Activated CD4-positive, alpha-beta T cell treated with anti-CD3 and anti-CD28 coated beads for 36 hours (primary cell): ENCODE measurements at regions not wholly inside any gene's neighbourhood (a gene's known extent, or its start where the extent isn't known, plus 50 kb on each side); places are given as distances from the start of the nearest gene placed in this dataset.
"Not testable (repeated sequence)": the region's sequence is repeated elsewhere in the genome, so short reads cannot be mapped to it uniquely, and the experiment has no call there.

Experiments
- ATAC-seq: fragments of 200-7000 bp; cut with Tn5 transposase; one replicate; pipeline ENCODE4 v1.10.0; 2021; ENCODE audit warnings: mild to moderate bottlenecking, moderate library complexity
- CTCF ChIA-PET: fragments of 350-600 bp; sonication (Branson Sonifier 250); formaldehyde crosslinking; loops from one replicate; lab custom pipeline; 2021; ENCODE audit warnings: antibody characterized with exemption; lab: Charles Lee
- POLR2A ChIA-PET: fragments of 350-600 bp; sonication (Branson Sonifier 250); formaldehyde crosslinking; loops from one replicate; lab custom pipeline; 2021; ENCODE audit warnings: antibody characterized with exemption, inconsistent platforms; lab: Charles Lee
- DNase-seq: peaks from one replicate; pipeline ENCODE4 v3.0.0-alpha.2; 2020
- H3K27ac Mint-ChIP-seq: one replicate; pipeline ENCODE4 v1.8.0; 2021; ENCODE audit warnings: mixed read lengths
- H3K27me3 Mint-ChIP-seq: one replicate; pipeline ENCODE4 v1.8.0; 2021; ENCODE audit warnings: mixed read lengths
- H3K36me3 Mint-ChIP-seq: one replicate; pipeline ENCODE4 v1.8.0; 2021; ENCODE audit warnings: low read depth, mixed read lengths
- H3K4me1 Mint-ChIP-seq: one replicate; pipeline ENCODE4 v1.8.0; 2021; ENCODE audit warnings: mixed read lengths
- H3K4me3 Mint-ChIP-seq: one replicate; pipeline ENCODE4 v1.8.0; 2021; ENCODE audit warnings: mild to moderate bottlenecking, moderate library complexity, mixed read lengths
- H3K9me3 Mint-ChIP-seq: one replicate; pipeline ENCODE4 v1.8.0; 2021; ENCODE audit warnings: low read depth, mixed read lengths
- intact Hi-C, 2 experiments: fragments of 100-400 bp; cut with DNase I in 1 of 2; cut with micrococcal nuclease in 1 of 2; formaldehyde crosslinking; loops; one replicate each; pipeline versions ENCODE4 v1.14.2 to v1.15.1; 2022 to 2024; cut with DNase I, micrococcal nuclease

DNA sequence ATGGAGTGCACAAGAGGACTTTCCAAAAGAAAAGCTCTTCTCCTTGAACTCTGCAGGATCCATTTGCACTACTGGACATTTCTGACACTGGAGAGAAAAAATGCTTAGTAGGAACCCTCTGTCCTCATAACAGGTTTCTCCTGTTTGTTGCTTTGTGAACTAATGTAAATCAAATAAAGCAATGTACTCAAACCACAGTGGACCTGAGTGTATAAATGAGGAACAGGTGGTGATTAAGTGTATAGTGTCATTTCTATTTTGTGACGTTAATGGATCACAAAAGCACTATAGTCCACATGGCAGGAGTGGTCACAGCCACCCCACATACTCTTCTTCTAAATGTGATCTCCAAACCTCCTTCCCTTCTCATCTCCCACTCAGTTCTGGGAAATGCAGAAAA lies 268.4 kb upstream of the DUSP10 start:
- Mint-ChIP-seq H3K27me3 (peaks cover 3% of the 10 kb centered on the region), H3K9me3 (no peaks in the 10 kb centered on the region), H3K4me1 (no peaks in the 10 kb centered on the region), H3K36me3 (no peaks in the 10 kb centered on the region), H3K4me3 (no peak overlapping the region), H3K27ac (no peak overlapping the region)
- ChIA-PET POLR2A (no interaction called here), CTCF (interaction anchor here (1.0 to 1.6 kb wide), 4 partner anchors 17 to 466 kb away, joined by 3 to 7 read pairs (median 4); no protein-coding TSS in a partner anchor)
- intact Hi-C loops: no loop called here
- no peak for ATAC-seq
- DNase-seq: no peak

GRCh38 chr1:222009105-222009730 lies 267.3 kb upstream of the DUSP10 start:
- intact Hi-C loops: loop anchor here (2.0 to 5.0 kb wide), 3 partner anchors 267 to 530 kb away; partner anchors contain the start of gene DUSP10 (in 2 of the 2)
- no peak overlapping the region for H3K27ac Mint-ChIP-seq
- no peaks in the 10 kb centered on the region for H3K36me3 Mint-ChIP-seq
- ChIA-PET POLR2A (interaction anchor here (0.6 kb wide), 1 partner anchor 297 kb away, joined by 9 read pairs; no protein-coding TSS in a partner anchor), CTCF (interaction anchor here (0.5 to 1.6 kb wide), 8 partner anchors 16 to 582 kb away, joined by 3 to 7 read pairs (median 4); no protein-coding TSS in a partner anchor)
- no peak overlapping the region for H3K4me3 Mint-ChIP-seq
- ATAC-seq: peak; percentile 71
- no peaks in the 10 kb centered on the region for H3K9me3 Mint-ChIP-seq
- H3K4me1 Mint-ChIP-seq: no peaks in the 10 kb centered on the region
- DNase-seq: peak; percentile 47
- H3K27me3 Mint-ChIP-seq: peaks cover 7% of the 10 kb centered on the region

DNA sequence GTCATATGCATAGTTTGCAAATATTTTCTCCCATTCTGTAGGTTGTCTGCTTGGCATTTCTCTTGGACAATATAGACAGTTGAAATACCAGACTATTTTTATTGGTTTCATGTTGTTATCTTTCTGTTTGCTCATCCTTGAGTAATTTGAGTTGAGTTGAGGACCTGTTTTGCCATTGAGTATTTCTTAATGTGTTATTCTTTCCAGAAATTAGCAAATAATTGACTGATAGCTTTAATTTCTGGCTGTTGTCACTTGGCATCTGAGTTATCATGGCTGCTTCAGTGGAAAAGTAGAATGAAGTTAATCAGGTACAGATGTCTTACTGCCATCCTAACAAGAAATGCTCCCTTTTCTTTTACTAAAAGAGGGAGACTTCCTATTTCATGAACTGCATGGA lies 264.8 kb upstream of the DUSP10 start:
- intact Hi-C loops: loop anchor here (5.0 kb wide), 1 partner anchor 264 kb away; the partner anchor contains the start of gene DUSP10 (in 2 of the 2)
- Mint-ChIP-seq H3K4me1 (no peaks in the 10 kb centered on the region), H3K36me3 (no peaks in the 10 kb centered on the region), H3K27me3 (peaks cover 4% of the 10 kb centered on the region), H3K4me3 (no peak overlapping the region), H3K9me3 (no peaks in the 10 kb centered on the region), H3K27ac (no peak overlapping the region)
- ATAC-seq (no peak), DNase-seq (no peak)
- POLR2A ChIA-PET: no interaction called here
- CTCF ChIA-PET: no interaction called here

GRCh38 chr1:222004784-222005183 lies 262.9 kb upstream of the DUSP10 start:
- ChIA-PET POLR2A (no interaction called here), CTCF (no interaction called here)
- DNase-seq (no peak), ATAC-seq (no peak)
- no peaks in the 10 kb centered on the region for H3K36me3 Mint-ChIP-seq
- no peak overlapping the region for H3K4me3 Mint-ChIP-seq
- H3K27me3 Mint-ChIP-seq: peaks cover 4% of the 10 kb centered on the region
- H3K4me1 Mint-ChIP-seq: no peaks in the 10 kb centered on the region
- no peak overlapping the region for H3K27ac Mint-ChIP-seq
- intact Hi-C loops: loop anchor here (5.0 kb wide), 1 partner anchor 262 kb away; the partner anchor contains the start of gene DUSP10 (in 2 of the 2)
- H3K9me3 Mint-ChIP-seq: no peaks in the 10 kb centered on the region

GRCh38 chr1:222004034-222004433 lies 262.1 kb upstream of the DUSP10 start:
- ATAC-seq (no peak), DNase-seq (no peak)
- Mint-ChIP-seq H3K4me1 (no peaks in the 10 kb centered on the region), H3K4me3 (no peak overlapping the region), H3K9me3 (no peaks in the 10 kb centered on the region), H3K27ac (no peak overlapping the region), H3K36me3 (no peaks in the 10 kb centered on the region), H3K27me3 (peaks cover 4% of the 10 kb centered on the region)
- intact Hi-C loops: no loop called here
- ChIA-PET POLR2A (no interaction called here), CTCF (interaction anchor here (0.6 to 1.0 kb wide), 2 partner anchors 10 to 153 kb away, joined by 3 to 5 read pairs; no protein-coding TSS in a partner anchor)

GRCh38 chr1:222002503-222002902 lies 260.6 kb upstream of the DUSP10 start:
- peaks cover 4% of the 10 kb centered on the region for H3K27me3 Mint-ChIP-seq
- intact Hi-C loops: no loop called here
- ChIA-PET CTCF (no interaction called here), POLR2A (no interaction called here)
- ATAC-seq (peak; percentile 30), DNase-seq (no peak)
- H3K9me3 Mint-ChIP-seq: no peaks in the 10 kb centered on the region
- no peak overlapping the region for H3K27ac Mint-ChIP-seq
- no peak overlapping the region for H3K4me3 Mint-ChIP-seq
- H3K36me3 Mint-ChIP-seq: no peaks in the 10 kb centered on the region
- no peaks in the 10 kb centered on the region for H3K4me1 Mint-ChIP-seq

DNA sequence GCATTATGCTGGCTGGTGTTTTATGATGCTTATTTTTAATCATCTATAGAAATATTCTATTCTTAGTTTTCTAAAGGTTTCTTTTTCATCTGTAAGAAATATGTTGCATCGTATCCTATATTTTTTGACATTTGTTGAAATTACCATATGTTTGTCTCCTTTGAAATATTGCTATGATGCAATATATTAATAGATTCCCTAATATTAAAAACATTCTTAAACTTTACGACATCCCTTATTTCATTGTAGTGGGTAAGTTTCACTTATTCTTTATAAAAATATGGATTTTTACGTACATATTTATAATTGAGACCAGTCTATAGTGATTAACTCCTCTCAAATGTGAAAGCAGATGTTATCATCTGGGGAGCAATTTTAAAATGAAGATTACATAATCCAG lies 258.2 kb upstream of the DUSP10 start:
- DNase-seq: no peak
- peaks cover 4% of the 10 kb centered on the region for H3K27me3 Mint-ChIP-seq
- intact Hi-C loops: no loop called here

GRCh38 chr1:221998781-221999180 lies 256.9 kb upstream of the DUSP10 start:
- no peak overlapping the region for H3K27ac Mint-ChIP-seq
- CTCF ChIA-PET: interaction anchor here (0.7 kb wide), 1 partner anchor 325 kb away, joined by 5 read pairs; no protein-coding TSS in a partner anchor
- ATAC-seq (no peak), DNase-seq (no peak)
- POLR2A ChIA-PET: no interaction called here
- H3K9me3 Mint-ChIP-seq: no peaks in the 10 kb centered on the region
- H3K27me3 Mint-ChIP-seq: no peaks in the 10 kb centered on the region
- H3K36me3 Mint-ChIP-seq: no peaks in the 10 kb centered on the region
- no peak overlapping the region for H3K4me3 Mint-ChIP-seq
- H3K4me1 Mint-ChIP-seq: peaks cover 18% of the 10 kb centered on the region
- intact Hi-C loops: loop anchor here (10.0 kb wide), 2 partner anchors 224 to 456 kb away; no protein-coding TSS in a partner anchor

More for the DNA sequence above, 258.2 kb upstream of the DUSP10 start:
- no peaks in the 10 kb centered on the region for H3K9me3 Mint-ChIP-seq
- H3K27ac Mint-ChIP-seq: no peak overlapping the region
- ATAC-seq: no peak
- H3K4me1 Mint-ChIP-seq: peaks cover 4% of the 10 kb centered on the region
- POLR2A ChIA-PET: no interaction called here
- CTCF ChIA-PET: no interaction called here
- no peak overlapping the region for H3K4me3 Mint-ChIP-seq
- no peaks in the 10 kb centered on the region for H3K36me3 Mint-ChIP-seq

DNA sequence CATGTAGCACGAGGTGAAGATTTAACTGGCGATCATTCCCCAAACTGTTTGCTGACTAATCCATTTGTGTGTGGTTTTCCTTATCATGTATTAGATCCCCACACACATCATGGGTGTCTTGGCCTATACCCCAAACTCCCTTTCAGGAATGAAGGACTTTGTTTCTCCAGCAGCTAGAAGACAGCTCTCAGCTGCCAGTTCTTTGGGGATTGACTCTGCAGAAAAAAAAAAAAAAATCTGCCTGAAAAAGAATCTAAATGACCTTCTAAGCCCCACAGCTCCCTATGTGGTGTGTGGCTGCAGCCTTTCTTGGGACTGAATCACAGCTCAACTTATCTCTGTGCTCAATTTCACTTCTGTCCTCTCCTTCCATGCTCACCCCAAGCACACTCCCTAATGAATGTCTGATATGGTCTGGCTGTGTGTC lies 256.3 kb upstream of the DUSP10 start:
- Mint-ChIP-seq H3K36me3 (no peaks in the 10 kb centered on the region), H3K27me3 (no peaks in the 10 kb centered on the region), H3K9me3 (no peaks in the 10 kb centered on the region), H3K4me3 (no peak overlapping the region), H3K27ac (no peak overlapping the region), H3K4me1 (peaks cover 23% of the 10 kb centered on the region)
- ChIA-PET CTCF (interaction anchor here (0.7 kb wide), 1 partner anchor 325 kb away, joined by 5 read pairs; no protein-coding TSS in a partner anchor), POLR2A (no interaction called here)
- DNase-seq (no peak), ATAC-seq (no peak)
- intact Hi-C loops: loop anchor here (10.0 kb wide), 2 partner anchors 223 to 457 kb away; no protein-coding TSS in a partner anchor

- not testable (repeated sequence) for H3K36me3 Mint-ChIP-seq, ATAC-seq
Observed at GRCh38 chr1:221997012-221997411, 255.1 kb upstream of the DUSP10 start.

DNA sequence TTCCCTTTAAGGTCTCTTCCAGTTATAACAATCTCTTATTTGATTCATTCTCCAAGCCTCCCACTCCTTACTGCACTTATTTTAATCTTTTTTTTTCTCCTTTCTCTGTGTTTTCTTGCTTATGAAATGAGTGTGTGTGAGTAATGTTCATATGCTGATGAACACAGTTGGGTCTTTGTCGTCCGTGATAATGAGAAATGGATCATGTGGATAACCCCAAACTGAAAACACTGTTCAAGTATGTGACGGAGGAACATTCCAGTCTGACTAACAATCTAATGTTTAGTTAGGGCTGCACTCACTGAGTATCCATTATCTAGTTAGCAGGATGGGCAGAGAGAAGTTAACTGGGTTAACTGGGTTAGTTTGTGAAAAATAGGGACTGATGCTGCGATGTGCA lies 253.1 kb upstream of the DUSP10 start:
- Mint-ChIP-seq H3K27me3 (no peaks in the 10 kb centered on the region), H3K27ac (peak overlapping the region; percentile 89), H3K4me1 (peaks cover 32% of the 10 kb centered on the region), H3K36me3 (no peaks in the 10 kb centered on the region), H3K4me3 (no peak overlapping the region), H3K9me3 (no peaks in the 10 kb centered on the region)
- peak; percentile 55 for ATAC-seq
- CTCF ChIA-PET: no interaction called here
- intact Hi-C loops: loop anchor here (1.0 to 10.0 kb wide), 8 partner anchors 166 to 556 kb away; partner anchors contain the start of gene DUSP10 (in 1 of the 2)
- DNase-seq: no peak
- POLR2A ChIA-PET: no interaction called here

More at GRCh38 chr1:221997012-221997411, 255.1 kb upstream of the DUSP10 start:
- POLR2A ChIA-PET, H3K27ac Mint-ChIP-seq, H3K9me3 Mint-ChIP-seq, DNase-seq, H3K27me3 Mint-ChIP-seq, H3K4me3 Mint-ChIP-seq: not testable (repeated sequence)
- CTCF ChIA-PET: interaction anchor here (0.7 kb wide), 1 partner anchor 260 kb away, joined by 3 read pairs; no protein-coding TSS in a partner anchor
- H3K4me1 Mint-ChIP-seq: peaks cover 30% of the 10 kb centered on the region
- intact Hi-C loops: loop anchor here (10.0 kb wide), 2 partner anchors 222 to 458 kb away; no protein-coding TSS in a partner anchor
